ENCODE measurements at regions not wholly inside any gene's neighbourhood (a gene's known extent, or its start where the extent isn't known, plus 50 kb on each side); places are given as distances from the start of the nearest gene placed in this dataset.

GRCh38 chr10:22784668-22785067, 70.3 kb upstream of the PIP4K2A start:
- TF ChIP-seq POLR2A (IDR thresholded peaks at IDR 0.05; ENCODE audit: low read depth, low read length) (no peak), TAF1 (IDR thresholded peaks at IDR 0.05; ENCODE audit: borderline replicate concordance, low read depth, low read length) (no peak)
